Activated T-cell treated with anti-CD3 and anti-CD28 coated beads for 4 hours (primary cell): ENCODE measurements at regions not wholly inside any gene's neighbourhood (a gene's known extent, or its start where the extent isn't known, plus 50 kb on each side); places are given as distances from the start of the nearest gene placed in this dataset.
A peak's percentile ranks its signal among the peaks of the same experiment; 100 is the strongest.

ENCODE experiments used
- DNase-seq: peaks from one replicate; pipeline ENCODE4 v3.0.0-alpha.2; 2020

DNA sequence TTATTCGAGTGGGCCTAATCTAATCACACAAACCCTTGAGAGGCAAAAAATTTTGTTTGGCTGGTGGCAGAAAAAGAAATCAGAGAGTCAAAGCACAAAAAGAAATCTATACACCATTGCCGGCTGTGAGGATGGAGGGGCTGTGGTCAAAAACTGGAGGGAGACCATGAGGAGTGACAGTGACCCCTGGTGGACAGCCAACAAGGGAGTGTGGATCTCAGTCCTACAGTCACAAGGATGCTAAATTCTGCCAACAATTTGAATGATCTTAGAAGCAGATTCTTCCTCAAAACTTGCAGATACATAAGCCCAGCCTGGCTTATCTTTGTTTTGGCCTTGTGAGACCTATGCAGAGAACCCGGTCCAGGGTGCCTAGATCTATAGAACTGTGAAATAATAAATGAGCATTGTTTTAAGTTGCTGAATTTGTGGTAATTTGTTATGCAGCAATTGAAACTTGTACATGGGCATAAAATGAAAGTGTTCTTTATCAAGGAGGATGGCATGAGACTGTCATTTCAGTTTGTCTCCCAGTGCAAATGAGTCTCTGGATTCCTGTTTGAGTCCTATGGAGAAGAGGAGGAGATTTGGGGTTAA lies 103.0 kb upstream of the ARHGEF26 start:
- DNase-seq: peak; percentile 6

DNA sequence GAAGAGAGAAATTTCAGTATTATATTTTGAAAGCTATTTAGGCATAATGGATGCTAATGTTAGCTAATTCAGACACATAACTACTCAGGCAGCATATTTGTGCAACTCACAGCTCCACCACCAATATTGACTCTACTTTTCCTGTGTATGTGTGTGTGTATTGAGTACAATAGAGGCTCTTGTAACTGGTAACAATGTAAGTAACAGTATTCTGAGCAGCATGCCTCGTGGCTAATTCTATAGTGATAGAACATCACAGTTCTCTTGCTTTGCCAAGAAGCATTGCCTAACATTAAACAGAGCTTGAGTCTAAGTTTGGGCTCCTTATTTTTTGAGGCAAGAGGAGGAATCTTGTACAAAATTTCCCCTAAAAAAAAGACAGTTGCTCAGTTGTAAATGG lies 98.6 kb upstream of the ARHGEF26 start:
- no peak for DNase-seq

DNA sequence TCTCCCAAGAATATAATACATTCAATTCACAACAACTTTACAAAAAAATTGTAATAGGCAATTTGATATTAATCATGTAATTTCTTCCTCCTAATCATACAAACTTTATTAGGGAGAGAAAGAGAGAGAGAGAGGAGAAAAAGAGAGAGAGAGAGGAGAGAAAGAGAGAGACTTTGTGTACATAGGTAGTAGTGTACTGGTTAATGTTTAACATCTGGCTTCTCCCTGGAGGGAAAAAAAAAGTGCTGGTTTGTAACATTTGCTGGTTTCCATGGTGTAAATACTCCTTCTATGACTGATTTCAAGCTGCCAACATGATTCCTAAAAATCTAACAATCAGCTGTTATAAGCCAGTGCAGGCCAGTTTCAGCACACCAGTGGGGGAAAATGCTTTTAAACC lies 98.0 kb upstream of the ARHGEF26 start:
- no peak for DNase-seq

DNA sequence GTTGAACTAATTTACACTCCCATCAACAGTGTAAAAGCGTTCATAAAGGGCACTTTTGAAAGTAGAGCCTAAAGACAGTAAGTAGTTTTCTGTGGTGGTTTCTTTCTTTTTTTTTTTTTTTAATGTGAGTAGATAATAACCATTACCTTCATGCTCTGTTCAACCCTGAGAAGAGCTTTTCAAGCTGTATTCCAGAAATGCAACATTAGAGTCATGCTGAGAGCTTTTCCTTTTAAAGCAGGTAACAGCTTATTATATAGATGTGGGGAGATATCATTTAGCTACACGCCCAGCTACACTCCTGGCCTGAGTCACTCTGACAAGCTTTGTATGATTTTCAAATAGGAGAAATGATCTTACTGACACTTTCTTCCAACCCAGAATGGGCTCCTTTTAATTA lies 96.2 kb upstream of the ARHGEF26 start:
- DNase-seq: no peak

DNA sequence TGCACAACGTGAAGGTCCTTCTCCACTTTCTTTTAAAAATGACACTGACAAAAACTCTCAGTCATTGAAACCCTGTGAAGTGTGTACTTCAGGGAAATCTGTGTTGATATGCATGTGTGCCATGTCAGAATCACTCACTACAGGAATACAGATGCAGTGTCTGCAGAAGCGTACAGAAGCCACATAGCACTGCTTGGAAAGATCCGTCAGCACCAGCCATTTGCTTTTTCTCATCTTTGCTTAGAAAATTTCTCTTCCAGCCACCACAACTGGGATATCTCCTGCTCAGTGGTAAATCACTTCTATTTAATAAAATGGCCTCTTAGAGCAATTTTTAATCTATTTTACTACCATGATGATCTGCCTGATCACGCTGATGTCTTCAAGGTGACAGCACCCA lies 91.3 kb upstream of the ARHGEF26 start:
- DNase-seq: no peak

DNA sequence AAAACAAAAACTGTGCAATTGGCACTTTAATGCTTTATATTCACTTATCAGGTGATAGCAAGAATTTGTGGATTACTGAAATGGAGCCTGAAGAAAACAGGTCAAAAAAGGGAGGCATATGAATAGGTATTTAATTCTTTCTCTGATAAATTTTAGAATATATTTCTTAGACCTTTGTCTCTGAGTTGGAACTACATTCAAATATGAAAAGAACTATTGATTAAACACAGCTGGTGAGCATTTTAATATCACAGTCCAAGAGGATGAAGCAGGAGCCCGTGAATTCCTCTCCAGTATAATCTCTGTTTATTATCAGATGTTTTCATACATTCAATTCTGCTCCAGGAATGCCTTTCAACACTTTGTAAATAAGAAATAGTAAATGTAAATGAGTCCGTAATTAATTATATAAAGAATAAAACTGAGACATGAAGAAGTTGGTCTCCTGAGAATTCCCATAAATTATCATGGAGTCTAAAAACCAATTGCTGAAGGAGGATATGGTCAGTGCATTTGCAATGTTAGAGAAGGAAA lies 86.3 kb upstream of the ARHGEF26 start:
- no peak for DNase-seq

DNA sequence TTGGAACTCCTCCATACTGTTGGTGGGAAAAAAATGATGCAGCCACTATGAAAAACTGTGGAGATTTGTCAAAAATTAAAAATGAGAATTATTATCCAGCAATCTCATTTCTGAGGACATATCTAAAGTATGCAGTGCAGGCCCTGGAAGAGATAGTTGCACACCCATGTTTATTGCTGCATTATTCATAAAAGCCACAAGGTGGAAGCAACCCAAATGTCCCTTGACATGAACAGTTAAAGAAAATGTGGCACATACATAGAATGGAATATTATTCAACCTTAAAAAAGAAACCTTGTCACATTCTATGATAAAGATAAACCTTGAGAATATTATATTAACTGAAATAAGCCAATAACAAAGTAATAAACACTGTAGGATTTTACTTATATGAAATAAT lies 80.9 kb upstream of the ARHGEF26 start:
- no peak for DNase-seq

DNA sequence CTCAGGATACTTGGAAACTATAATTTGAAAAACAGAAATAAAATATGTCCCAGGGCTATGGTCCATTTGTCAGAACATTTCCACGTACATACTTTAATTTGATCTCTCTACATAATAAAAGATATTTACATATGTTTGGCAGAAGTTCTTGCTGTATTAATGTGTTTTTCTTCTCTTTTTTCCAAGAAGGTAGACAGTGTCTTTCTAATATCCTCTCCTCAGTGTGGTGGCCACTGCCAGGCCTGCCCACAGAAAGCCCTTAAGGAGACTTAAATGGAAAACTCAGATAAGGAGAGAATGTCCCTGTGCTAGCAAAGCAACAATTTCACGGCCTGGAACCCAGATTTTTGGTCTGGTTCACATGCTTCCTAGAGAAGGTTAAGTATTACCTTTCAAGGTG lies 76.5 kb upstream of the ARHGEF26 start:
- no peak for DNase-seq

DNA sequence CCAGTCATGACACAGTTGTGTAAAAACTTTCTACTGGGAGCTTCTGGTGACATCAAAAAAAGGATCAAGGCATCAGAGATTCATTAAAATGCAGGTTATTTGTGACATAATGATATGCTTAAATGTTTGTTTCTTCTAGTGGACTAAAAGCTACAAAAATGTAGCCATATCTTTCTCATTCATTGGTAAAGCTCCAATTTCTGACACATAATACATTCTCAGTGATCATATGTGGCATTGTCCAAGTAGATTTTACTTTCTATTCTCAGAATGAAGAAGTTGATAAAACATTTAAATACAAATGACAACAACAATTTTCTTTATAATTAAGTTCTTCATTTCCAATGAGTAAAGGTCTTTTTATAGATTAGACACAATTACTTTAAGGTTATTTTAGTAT lies 71.0 kb upstream of the ARHGEF26 start:
- no peak for DNase-seq

DNA sequence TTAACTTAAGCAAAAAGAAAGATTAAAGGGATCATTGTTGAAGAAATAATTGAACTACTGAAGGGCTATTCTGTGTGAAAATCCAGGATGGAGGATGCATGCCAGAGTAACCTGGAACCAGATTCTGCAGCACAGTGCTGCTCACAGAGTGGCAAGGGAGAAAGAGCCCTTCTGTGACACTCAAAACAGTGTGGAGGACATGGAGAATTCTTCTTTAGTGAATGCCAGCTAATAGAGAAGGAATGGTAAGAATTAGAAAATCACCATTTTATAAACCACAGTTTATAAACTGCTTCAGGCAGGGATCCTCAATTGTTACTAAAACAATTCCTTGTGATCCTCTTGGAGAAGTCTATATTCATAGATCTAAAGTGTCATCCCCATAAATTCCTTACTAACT lies 70.4 kb upstream of the ARHGEF26 start:
- DNase-seq: no peak

DNA sequence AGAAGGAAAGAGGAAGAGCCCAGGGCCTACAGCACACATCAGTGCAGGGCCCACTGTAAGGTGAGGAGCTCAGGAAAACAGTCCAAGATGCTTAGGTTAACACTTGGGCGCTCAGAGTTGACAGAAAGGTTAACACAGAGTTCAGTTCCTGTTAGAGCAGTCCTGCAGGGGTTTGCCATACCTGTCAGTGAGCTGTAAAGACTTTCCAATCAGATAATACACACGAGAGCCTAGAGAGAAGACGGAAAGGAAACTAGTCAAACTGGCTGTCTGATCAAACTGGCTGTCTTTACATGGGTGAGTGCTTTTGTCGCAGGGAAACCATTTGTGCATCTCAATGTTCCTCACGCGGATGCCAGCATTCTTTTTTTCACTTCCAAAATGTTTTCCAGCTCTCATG lies 61.4 kb upstream of the ARHGEF26 start:
- DNase-seq: no peak

DNA sequence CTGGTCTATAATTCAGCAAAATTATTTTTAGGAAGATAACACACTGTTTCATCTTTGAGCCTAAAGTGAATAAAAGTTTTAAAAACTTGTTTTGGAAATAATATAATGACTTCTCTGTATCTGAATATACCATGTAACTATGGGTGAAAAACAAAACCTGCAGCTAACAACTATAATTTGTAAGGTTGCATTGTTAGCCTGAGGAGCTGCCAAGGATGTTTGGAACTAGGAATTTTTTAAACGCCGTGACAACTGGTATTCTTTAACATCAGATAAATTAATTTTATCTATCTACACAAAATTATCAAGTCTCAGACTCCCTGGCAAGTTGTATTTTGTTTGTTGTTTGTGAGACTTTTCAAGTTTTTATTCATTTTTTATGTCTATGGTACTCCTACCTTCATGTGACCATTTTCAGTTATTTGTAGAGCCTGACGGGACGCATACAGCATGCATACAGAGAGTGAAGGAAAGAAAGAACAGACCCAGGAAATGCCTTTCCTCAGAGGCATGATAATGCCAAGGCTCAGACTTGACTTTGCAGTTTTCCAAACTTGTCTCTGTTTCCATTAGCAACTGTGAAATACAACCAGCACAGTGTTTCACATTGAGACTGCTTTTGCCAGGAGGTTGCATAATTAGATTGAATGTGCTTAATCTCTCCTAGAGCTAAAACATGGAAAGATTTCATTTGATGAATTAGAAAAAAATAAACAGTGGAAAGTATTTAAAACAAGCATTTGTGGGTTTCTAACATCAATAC lies 60.8 kb upstream of the ARHGEF26 start:
- DNase-seq: no peak

DNA sequence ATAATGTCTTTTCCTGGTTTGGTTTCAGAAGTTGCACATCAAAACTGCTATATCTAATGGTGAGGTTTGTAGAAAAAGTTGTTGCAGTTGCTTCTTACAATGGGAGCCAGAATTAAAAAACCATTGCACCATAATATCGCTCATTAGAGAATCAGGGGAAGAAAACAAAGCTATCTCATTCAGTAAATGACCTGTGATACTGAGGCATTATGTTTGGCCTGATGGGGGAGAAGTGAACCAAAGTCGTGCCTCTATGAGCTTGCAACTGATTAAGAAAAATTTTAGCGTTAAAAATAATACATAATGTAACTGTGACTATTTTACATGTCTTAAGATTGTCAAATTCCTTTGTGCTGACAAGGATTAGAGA lies 60.2 kb upstream of the ARHGEF26 start:
- no peak for DNase-seq

DNA sequence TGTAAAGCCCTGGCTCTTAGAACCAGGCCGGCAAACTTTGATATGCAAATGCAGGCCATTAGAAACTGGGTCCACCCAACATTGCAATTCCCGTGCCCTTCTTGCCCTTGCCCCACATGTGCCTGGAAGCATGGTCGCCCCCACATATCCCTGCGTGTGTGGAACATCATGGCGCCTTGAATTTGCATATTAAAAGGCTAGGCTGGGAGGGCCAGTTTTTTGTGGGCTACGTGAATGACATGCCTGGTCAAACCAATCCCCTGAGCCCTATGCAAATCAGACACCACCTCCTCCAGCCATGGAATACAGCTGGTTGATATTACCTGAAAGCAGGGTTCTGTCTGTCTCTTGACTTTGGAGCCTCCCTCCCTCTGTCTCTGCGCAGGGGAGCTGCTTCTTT lies 58.7 kb upstream of the ARHGEF26 start:
- DNase-seq: no peak

DNA sequence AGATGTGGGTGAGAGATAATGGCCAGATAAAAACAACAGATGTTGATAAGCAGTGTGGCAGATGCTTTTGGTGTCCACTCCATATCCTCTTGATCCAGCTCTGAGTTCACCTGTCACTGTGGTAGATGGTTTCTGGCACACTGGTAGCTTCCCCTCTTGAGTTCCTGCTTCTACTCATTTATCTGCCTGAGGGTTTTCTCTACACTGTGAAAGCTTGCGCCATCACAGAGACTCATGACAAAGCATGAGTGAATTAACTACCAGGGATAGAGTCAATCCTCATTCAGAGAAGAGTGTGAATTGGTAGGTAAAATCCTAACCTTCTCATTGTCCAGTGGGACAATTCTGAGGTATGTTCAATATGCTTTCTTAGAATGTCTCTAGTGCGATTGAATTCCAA lies 50.0 kb upstream of the ARHGEF26 start:
- no peak for DNase-seq
